Keratinocyte (primary cell): ENCODE measurements at regions not wholly inside any gene's neighbourhood (a gene's known extent, or its start where the extent isn't known, plus 50 kb on each side); places are given as distances from the start of the nearest gene placed in this dataset.

Experiments
- DNase-seq: peaks from one replicate; pipeline ENCODE4 v3.0.0-alpha.2; 2011; ENCODE audit warnings: low read depth, missing footprints, low spot score
- FAIRE-seq: peaks from 2 replicates; lab custom pipeline; 2011; peaks lifted over from hg19 to GRCh38; lab: Jason Lieb, UNC
- H2AFZ ChIP-seq: 2 replicates; pipeline ENCODE4 v1.6.0; 2012; ENCODE audit warnings: low read length, control low read depth, inconsistent platforms; ENCODE audit not compliant: control insufficient read depth
- H3K27ac ChIP-seq: 2 replicates; pipeline ENCODE4 v1.5.1; 2011; ENCODE audit warnings: low read length; ENCODE audit not compliant: control insufficient read depth, insufficient read depth
- H3K27me3 ChIP-seq: 3 replicates; pipeline ENCODE4 v1.6.0; 2011; ENCODE audit warnings: low read length; ENCODE audit not compliant: control insufficient read depth, insufficient read depth; ENCODE audit errors: extremely low read depth
- H3K36me3 ChIP-seq, 2 experiments: 2 replicates in 1 of 2; 3 replicates in 1 of 2; pipeline ENCODE4 v1.5.1; 2011; ENCODE audit warnings: low read length in 2 of 2, mild to moderate bottlenecking in 1 of 2; ENCODE audit not compliant: control insufficient read depth in 2 of 2, insufficient read depth in 2 of 2; ENCODE audit errors: extremely low read depth in 1 of 2
- H3K4me1 ChIP-seq: 3 replicates; pipeline ENCODE4 v1.5.1; 2011; ENCODE audit warnings: low read length; ENCODE audit not compliant: control insufficient read depth, insufficient read depth; ENCODE audit errors: extremely low read depth
- H3K4me2 ChIP-seq: 3 replicates; pipeline ENCODE4 v1.6.0; 2011; ENCODE audit warnings: low read depth, low read length; ENCODE audit not compliant: control insufficient read depth, insufficient read depth; ENCODE audit errors: extremely low read depth
- H3K4me3 ChIP-seq, 3 experiments: fragments of 200-600 bp in 1 of 3; sonication (generic) in 1 of 3; 2 replicates in 2 of 3; 3 replicates in 1 of 3; pipeline ENCODE4 v1.5.1; 2011 to 2016; ENCODE audit warnings: low read length in 3 of 3, mild to moderate bottlenecking in 3 of 3, control low read depth in 2 of 3, inconsistent platforms in 1 of 3, low read depth in 1 of 3, mixed read lengths in 1 of 3, mixed run types in 1 of 3, moderate library complexity in 1 of 3; ENCODE audit not compliant: control insufficient read depth in 2 of 3, insufficient read depth in 2 of 3; ENCODE audit errors: extremely low read depth in 1 of 3
- H3K79me2 ChIP-seq: 2 replicates; pipeline ENCODE4 v1.6.0; 2012; ENCODE audit warnings: low read length; ENCODE audit not compliant: control insufficient read depth, insufficient read depth
- H3K9ac ChIP-seq: 3 replicates; pipeline ENCODE4 v1.6.0; 2011; ENCODE audit warnings: low read length; ENCODE audit not compliant: control insufficient read depth, insufficient read depth; ENCODE audit errors: extremely low read depth
- H3K9me1 ChIP-seq: 3 replicates; pipeline ENCODE4 v1.6.0; 2011; ENCODE audit warnings: low read length; ENCODE audit not compliant: control insufficient read depth, insufficient read depth; ENCODE audit errors: extremely low read depth
- H3K9me3 ChIP-seq: 2 replicates; pipeline ENCODE4 v1.5.1; 2012; ENCODE audit warnings: low read depth, low read length; ENCODE audit not compliant: control insufficient read depth
- H4K20me1 ChIP-seq: 3 replicates; pipeline ENCODE4 v1.6.0; 2011; ENCODE audit warnings: low read length; ENCODE audit not compliant: control insufficient read depth, insufficient read depth; ENCODE audit errors: extremely low read depth
- CTCF ChIP-seq, 3 experiments: IDR thresholded peaks in 1 of 3; conservative IDR thresholded peaks in 1 of 3; optimal IDR thresholded peaks in 1 of 3; 2 replicates in 2 of 3; 3 replicates in 1 of 3; pipeline versions ENCODE3 to v1.5.1; 2011; ENCODE audit warnings: low read length in 3 of 3, mild to moderate bottlenecking in 3 of 3, moderate library complexity in 2 of 3, control low read depth in 1 of 3, inconsistent platforms in 1 of 3; ENCODE audit not compliant: insufficient read depth in 2 of 3; ENCODE audit errors: extremely low read depth in 1 of 3
- EZH2 ChIP-seq: IDR thresholded peaks from one replicate; pipeline ENCODE4 v1.6.1; 2012; ENCODE audit warnings: inconsistent platforms, mild to moderate bottlenecking, low read length, moderate library complexity
- dilution Hi-C: fragments of 300-500 bp; cut with MboI; formaldehyde crosslinking; loops from one replicate; pipeline ENCODE4 v1.7.0; 2020; ENCODE audit warnings: low sequenced_read_pairs; ENCODE audit not compliant: extremely low pct_ligation_motif_present

GRCh38 chr2:147094077-147094476, 750.8 kb upstream of the ACVR2A start:
- DNase-seq = no peak
- Histone ChIP-seq H4K20me1 (no peaks in the 10 kb centered on the region), H3K9me1 (no peaks in the 10 kb centered on the region), H3K27me3 (no peaks in the 10 kb centered on the region), H2AFZ (no peak overlapping the region), H3K4me1 (no peaks in the 10 kb centered on the region), H3K9me3 (no peaks in the 10 kb centered on the region), H3K36me3 (no peaks in the 10 kb centered on the region), H3K4me3 (no peak overlapping the region), H3K27ac (no peak overlapping the region), H3K9ac (no peak overlapping the region), H3K79me2 (no peaks in the 10 kb centered on the region), H3K4me2 (no peak overlapping the region)
- TF ChIP-seq EZH2 = no peak
- no peak for TF ChIP-seq CTCF (optimal IDR thresholded peaks at IDR 0.05 in 1 of 3, IDR thresholded peaks at IDR 0.05 in 1 of 3, conservative IDR thresholded peaks at IDR 0.05 in 1 of 3; ENCODE audit: extremely low read depth in 1 of 3, insufficient read depth in 2 of 3, low read length in 3 of 3)
- dilution Hi-C loops = no loop called here
- FAIRE-seq = no peak

GRCh38 chr2:147092266-147092665, 752.6 kb upstream of the ACVR2A start:
- Histone ChIP-seq H3K27ac (no peak overlapping the region), H3K27me3 (no peaks in the 10 kb centered on the region), H3K4me2 (no peak overlapping the region), H2AFZ (no peak overlapping the region), H3K79me2 (no peaks in the 10 kb centered on the region), H4K20me1 (no peaks in the 10 kb centered on the region), H3K4me3 (no peak overlapping the region), H3K9me1 (no peaks in the 10 kb centered on the region), H3K9me3 (no peaks in the 10 kb centered on the region), H3K4me1 (no peaks in the 10 kb centered on the region), H3K36me3 (no peaks in the 10 kb centered on the region), H3K9ac (no peak overlapping the region)
- FAIRE-seq = no peak
- dilution Hi-C loops = no loop called here
- no peak for DNase-seq
- TF ChIP-seq CTCF (optimal IDR thresholded peaks at IDR 0.05 in 1 of 3, IDR thresholded peaks at IDR 0.05 in 1 of 3, conservative IDR thresholded peaks at IDR 0.05 in 1 of 3; ENCODE audit: extremely low read depth in 1 of 3, insufficient read depth in 2 of 3, low read length in 3 of 3) (no peak), EZH2 (no peak)
